Stimulated activated effector memory CD8-positive, alpha-beta T cell treated with anti-CD3 and anti-CD28 coated beads, Interleukin-12 subunit alpha, Interleukin-12 subunit beta, amount 100 ng/mL, for 72 hours (primary cell): ENCODE measurements at regions not wholly inside any gene's neighbourhood (a gene's known extent, or its start where the extent isn't known, plus 50 kb on each side); places are given as distances from the start of the nearest gene placed in this dataset.

ENCODE experiments used
- ATAC-seq: fragments of 150-1000 bp; cut with Tn5 transposase; 2 replicates; pipeline ENCODE4 v1.10.0; 2021
- DNase-seq, 2 donors: peaks; one replicate each; pipeline ENCODE4 v3.0.0; 2021 to 2022; ENCODE audit warnings: low spot score in 2 of 2
- H3K27ac Mint-ChIP-seq: one replicate; pipeline ENCODE4 v1.8.0; 2022; ENCODE audit warnings: mild to moderate bottlenecking, mixed read lengths
- H3K36me3 Mint-ChIP-seq: one replicate; pipeline ENCODE4 v1.8.0; 2022; ENCODE audit warnings: mild to moderate bottlenecking, mixed read lengths
- H3K4me1 Mint-ChIP-seq: one replicate; pipeline ENCODE4 v1.8.0; 2022; ENCODE audit warnings: mixed read lengths
- H3K4me3 Mint-ChIP-seq: one replicate; pipeline ENCODE4 v1.8.0; 2022; ENCODE audit warnings: mild to moderate bottlenecking, mixed read lengths
- H3K9me3 Mint-ChIP-seq: one replicate; pipeline ENCODE4 v1.8.0; 2022; ENCODE audit warnings: mixed read lengths

GRCh38 chr6:92934625-92935024 lies 484.7 kb downstream of the EPHA7 start:
- DNase-seq, result no peak
- Mint-ChIP-seq H3K36me3 (no peaks in the 10 kb centered on the region), H3K4me3 (no peak overlapping the region), H3K9me3 (peaks cover 15% of the 10 kb centered on the region), H3K27ac (no peak overlapping the region), H3K4me1 (no peaks in the 10 kb centered on the region)
- ATAC-seq, result no peak

GRCh38 chr6:92930171-92930570 lies 489.2 kb downstream of the EPHA7 start:
- Mint-ChIP-seq H3K4me1 (no peaks in the 10 kb centered on the region), H3K27ac (no peak overlapping the region), H3K4me3 (no peak overlapping the region), H3K9me3 (peaks cover 16% of the 10 kb centered on the region), H3K36me3 (no peaks in the 10 kb centered on the region)
- ATAC-seq (no peak), DNase-seq (no peak)

GRCh38 chr6:92922216-92922806 lies 497.0 kb downstream of the EPHA7 start:
- DNase-seq, result no peak
- Mint-ChIP-seq H3K27ac (no peak overlapping the region), H3K9me3 (peaks cover 8% of the 10 kb centered on the region), H3K4me3 (no peak overlapping the region), H3K36me3 (no peaks in the 10 kb centered on the region), H3K4me1 (no peaks in the 10 kb centered on the region)
- ATAC-seq, result no peak

GRCh38 chr6:92915466-92915865 lies 503.9 kb downstream of the EPHA7 start:
- no peak for ATAC-seq
- no peak overlapping the region for H3K27ac Mint-ChIP-seq
- H3K9me3 Mint-ChIP-seq, result peaks cover 12% of the 10 kb centered on the region
- H3K4me3 Mint-ChIP-seq, result no peak overlapping the region
- no peak for DNase-seq
- no peaks in the 10 kb centered on the region for H3K4me1 Mint-ChIP-seq
- no peaks in the 10 kb centered on the region for H3K36me3 Mint-ChIP-seq

- Mint-ChIP-seq H3K27ac (no peak overlapping the region), H3K36me3 (no peaks in the 10 kb centered on the region), H3K4me3 (no peak overlapping the region), H3K4me1 (no peaks in the 10 kb centered on the region), H3K9me3 (peaks cover 14% of the 10 kb centered on the region)
- ATAC-seq (no peak), DNase-seq (no peak)
Measured at GRCh38 chr6:92911301-92911700, 508.1 kb downstream of the EPHA7 start.

GRCh38 chr6:92910646-92911045 lies 508.7 kb downstream of the EPHA7 start:
- no peak for ATAC-seq
- H3K27ac Mint-ChIP-seq, result no peak overlapping the region
- no peaks in the 10 kb centered on the region for H3K4me1 Mint-ChIP-seq
- no peak for DNase-seq
- peaks cover 11% of the 10 kb centered on the region for H3K9me3 Mint-ChIP-seq
- H3K4me3 Mint-ChIP-seq, result no peak overlapping the region
- H3K36me3 Mint-ChIP-seq, result no peaks in the 10 kb centered on the region

GRCh38 chr6:92906385-92906784 lies 513.0 kb downstream of the EPHA7 start:
- H3K27ac Mint-ChIP-seq, result no peak overlapping the region
- DNase-seq, result no peak
- no peak overlapping the region for H3K4me3 Mint-ChIP-seq
- no peaks in the 10 kb centered on the region for H3K36me3 Mint-ChIP-seq
- peaks cover 16% of the 10 kb centered on the region for H3K9me3 Mint-ChIP-seq
- ATAC-seq, result no peak
- H3K4me1 Mint-ChIP-seq, result no peaks in the 10 kb centered on the region

- H3K4me1 Mint-ChIP-seq, result no peaks in the 10 kb centered on the region
- no peak overlapping the region for H3K27ac Mint-ChIP-seq
- H3K9me3 Mint-ChIP-seq, result peaks cover 6% of the 10 kb centered on the region
- no peaks in the 10 kb centered on the region for H3K36me3 Mint-ChIP-seq
- DNase-seq, result no peak
- no peak overlapping the region for H3K4me3 Mint-ChIP-seq
- ATAC-seq, result no peak
Measured at GRCh38 chr6:92893741-92894140, 525.6 kb downstream of the EPHA7 start.

GRCh38 chr6:92892626-92893170 lies 526.7 kb downstream of the EPHA7 start:
- Mint-ChIP-seq H3K4me3 (no peak overlapping the region), H3K4me1 (no peaks in the 10 kb centered on the region), H3K9me3 (peaks cover 6% of the 10 kb centered on the region), H3K36me3 (no peaks in the 10 kb centered on the region), H3K27ac (no peak overlapping the region)
- no peak for DNase-seq
- no peak for ATAC-seq

- Mint-ChIP-seq H3K4me3 (no peak overlapping the region), H3K4me1 (no peaks in the 10 kb centered on the region), H3K27ac (no peak overlapping the region), H3K9me3 (peaks cover 9% of the 10 kb centered on the region), H3K36me3 (no peaks in the 10 kb centered on the region)
- no peak for DNase-seq
- ATAC-seq, result no peak
Measured at GRCh38 chr6:92888316-92888715, 531.0 kb downstream of the EPHA7 start.

GRCh38 chr6:92887871-92888270 lies 531.5 kb downstream of the EPHA7 start:
- no peak for DNase-seq
- Mint-ChIP-seq H3K36me3 (no peaks in the 10 kb centered on the region), H3K9me3 (peaks cover 12% of the 10 kb centered on the region), H3K4me3 (no peak overlapping the region), H3K27ac (no peak overlapping the region), H3K4me1 (no peaks in the 10 kb centered on the region)
- no peak for ATAC-seq

GRCh38 chr6:92879526-92879925 lies 539.8 kb downstream of the EPHA7 start:
- Mint-ChIP-seq H3K4me1 (no peaks in the 10 kb centered on the region), H3K27ac (no peak overlapping the region), H3K36me3 (no peaks in the 10 kb centered on the region), H3K9me3 (peaks cover 28% of the 10 kb centered on the region), H3K4me3 (no peak overlapping the region)
- DNase-seq (no peak), ATAC-seq (no peak)

- H3K36me3 Mint-ChIP-seq, result no peaks in the 10 kb centered on the region
- no peaks in the 10 kb centered on the region for H3K4me1 Mint-ChIP-seq
- H3K9me3 Mint-ChIP-seq, result peaks cover 12% of the 10 kb centered on the region
- DNase-seq, result no peak
- H3K27ac Mint-ChIP-seq, result no peak overlapping the region
- H3K4me3 Mint-ChIP-seq, result no peak overlapping the region
- ATAC-seq, result no peak
Measured at GRCh38 chr6:92864966-92865555, 554.3 kb downstream of the EPHA7 start.

GRCh38 chr6:92849636-92850035 lies 569.7 kb downstream of the EPHA7 start:
- DNase-seq (no peak), ATAC-seq (no peak)
- H3K4me1 Mint-ChIP-seq, result no peaks in the 10 kb centered on the region
- no peaks in the 10 kb centered on the region for H3K36me3 Mint-ChIP-seq
- H3K27ac Mint-ChIP-seq, result no peak overlapping the region
- H3K9me3 Mint-ChIP-seq, result peaks cover 16% of the 10 kb centered on the region
- H3K4me3 Mint-ChIP-seq, result no peak overlapping the region

- no peak for ATAC-seq
- Mint-ChIP-seq H3K4me3 (no peak overlapping the region), H3K4me1 (no peaks in the 10 kb centered on the region), H3K27ac (no peak overlapping the region), H3K36me3 (no peaks in the 10 kb centered on the region), H3K9me3 (peaks cover 16% of the 10 kb centered on the region)
- DNase-seq, result no peak
Measured at GRCh38 chr6:92848901-92849300, 570.5 kb downstream of the EPHA7 start.

- no peak overlapping the region for H3K4me3 Mint-ChIP-seq
- H3K27ac Mint-ChIP-seq, result no peak overlapping the region
- H3K36me3 Mint-ChIP-seq, result no peaks in the 10 kb centered on the region
- no peaks in the 10 kb centered on the region for H3K4me1 Mint-ChIP-seq
- no peak for DNase-seq
- ATAC-seq, result no peak
- peaks cover 17% of the 10 kb centered on the region for H3K9me3 Mint-ChIP-seq
Measured at GRCh38 chr6:92848459-92848858, 570.9 kb downstream of the EPHA7 start.
